HG02840 (cell line): ENCODE measurements at regions not wholly inside any gene's neighbourhood (a gene's known extent, or its start where the extent isn't known, plus 50 kb on each side); places are given as distances from the start of the nearest gene placed in this dataset.
"Not testable (repeated sequence)": the region's sequence is repeated elsewhere in the genome, so short reads cannot be mapped to it uniquely, and the experiment has no call there.

ENCODE experiments used
- ATAC-seq: cut with Tn5 transposase; IDR thresholded peaks from one replicate; pipeline ENCODE4 v1.9.1; 2021; ENCODE audit warnings: mild to moderate bottlenecking, moderate library complexity, moderate number of reproducible peaks; ENCODE audit not compliant: unreplicated experiment, low FRiP score

DNA sequence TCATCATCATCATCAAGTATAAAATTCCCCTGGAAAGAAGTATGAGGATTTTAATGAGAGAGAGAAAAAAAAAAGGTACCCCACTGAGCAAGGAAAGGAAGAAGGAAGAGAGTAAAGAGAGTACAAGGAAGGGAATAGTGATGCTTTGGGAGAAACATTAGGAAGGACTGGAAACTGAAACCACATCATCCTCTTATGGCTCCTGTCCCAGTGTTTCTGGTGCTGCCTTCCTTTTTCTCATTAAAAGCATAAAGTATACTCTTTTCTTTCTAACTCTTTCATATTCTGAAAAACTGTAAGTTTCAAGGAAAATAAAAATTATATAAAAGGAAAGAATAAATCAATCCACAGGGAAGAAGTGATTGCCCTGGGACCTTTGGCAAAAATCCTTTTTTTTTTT lies 616.4 kb upstream of the CBLB start:
- no peak for ATAC-seq

DNA sequence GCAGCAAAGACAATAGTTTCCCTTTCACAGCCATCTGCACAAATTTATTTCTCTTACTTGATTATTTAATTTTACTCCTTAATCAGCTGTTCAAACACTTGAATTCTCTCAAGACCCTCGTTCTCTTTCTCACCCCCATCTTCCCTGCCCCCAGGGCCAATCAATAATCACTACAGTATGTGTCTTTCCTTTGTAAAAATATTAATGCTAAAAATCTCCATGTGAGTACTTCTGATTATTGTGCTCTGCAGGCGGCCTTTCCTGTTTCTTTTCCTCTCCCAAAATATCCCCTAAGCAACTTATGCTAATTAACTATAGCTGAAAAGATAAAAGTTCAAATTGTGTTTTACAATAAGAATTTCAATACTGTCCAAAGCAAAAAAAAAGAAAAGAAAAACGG lies 617.0 kb upstream of the CBLB start:
- no peak for ATAC-seq

DNA sequence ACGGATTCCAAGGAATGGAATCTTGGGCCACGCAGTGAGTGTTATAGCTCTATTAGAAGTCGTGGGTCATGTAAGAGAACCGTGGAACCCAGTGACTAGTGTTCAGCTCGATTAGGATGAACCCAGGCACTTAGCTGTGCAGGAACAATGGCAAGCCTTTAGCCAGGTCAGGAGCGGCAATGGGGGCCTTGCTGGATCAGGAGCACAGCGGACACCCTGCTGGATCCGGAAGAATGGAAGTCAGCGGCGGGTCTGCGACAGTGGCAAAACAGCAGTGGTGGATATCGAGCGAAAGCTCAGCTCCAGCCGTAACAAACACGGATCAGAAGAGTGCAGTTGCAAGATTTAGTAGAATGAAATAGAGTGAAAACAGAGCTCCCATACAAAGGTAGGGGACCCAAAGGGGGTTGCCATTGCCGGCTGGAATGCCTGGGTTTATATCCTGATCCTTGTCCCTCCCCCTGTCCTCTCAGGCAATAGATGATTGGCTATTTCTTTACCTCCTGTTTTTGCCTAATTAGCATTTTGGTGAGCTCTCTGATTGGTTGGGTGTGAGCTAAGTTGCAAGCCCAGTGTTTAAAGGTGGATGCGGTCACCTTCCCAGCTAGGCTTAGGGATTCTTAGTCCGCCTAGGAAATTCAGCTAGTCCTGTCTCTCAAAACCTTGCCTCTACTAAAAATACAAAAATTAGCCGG lies 618.3 kb upstream of the CBLB start:
- ATAC-seq: not testable (repeated sequence)

- ATAC-seq: no peak
Measured at GRCh38 chr3:106488331-106488730, 619.5 kb upstream of the CBLB start.

GRCh38 chr3:106491796-106492195 lies 623.0 kb upstream of the CBLB start:
- ATAC-seq: no peak

GRCh38 chr3:106508331-106508893 lies 639.6 kb upstream of the CBLB start:
- no peak for ATAC-seq

GRCh38 chr3:106510206-106510605 lies 641.4 kb upstream of the CBLB start:
- ATAC-seq: no peak

DNA sequence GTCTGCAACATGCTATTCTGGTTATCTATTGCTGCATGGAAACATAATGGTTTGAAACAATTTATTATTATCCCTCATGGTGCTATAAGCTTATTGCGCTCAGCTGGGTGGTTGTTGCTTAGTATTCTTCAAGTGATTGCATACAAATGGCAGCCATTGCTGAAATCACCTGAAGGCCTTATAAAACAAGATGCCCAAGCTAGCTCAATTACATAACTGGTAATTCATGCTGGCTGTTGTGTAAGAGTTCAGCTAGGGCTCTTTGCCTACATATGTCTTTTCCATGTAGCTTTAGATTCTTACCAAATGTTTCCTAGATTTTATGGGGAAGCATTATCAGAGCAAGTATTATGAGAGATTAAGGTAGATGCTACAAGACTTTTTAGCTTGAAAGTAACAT lies 644.0 kb upstream of the CBLB start:
- no peak for ATAC-seq

DNA sequence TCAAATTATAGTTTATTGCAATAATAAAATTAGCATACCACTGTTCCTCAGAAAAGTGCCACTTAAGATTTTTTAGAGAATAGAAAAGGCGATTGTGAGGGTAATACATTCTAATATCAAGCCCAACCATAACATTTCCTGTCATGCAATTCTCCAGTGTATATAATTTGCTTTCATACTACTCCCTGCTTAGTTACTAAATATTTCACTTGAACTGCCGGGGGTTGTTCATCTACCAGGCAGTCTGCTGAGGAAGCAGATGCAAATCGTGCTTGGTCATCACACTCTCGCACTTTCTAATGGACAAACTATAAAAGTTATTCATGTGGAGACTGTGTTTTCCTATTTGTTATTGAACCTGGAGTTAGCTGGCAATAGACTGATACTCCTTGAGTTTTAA lies 645.6 kb upstream of the CBLB start:
- no peak for ATAC-seq

DNA sequence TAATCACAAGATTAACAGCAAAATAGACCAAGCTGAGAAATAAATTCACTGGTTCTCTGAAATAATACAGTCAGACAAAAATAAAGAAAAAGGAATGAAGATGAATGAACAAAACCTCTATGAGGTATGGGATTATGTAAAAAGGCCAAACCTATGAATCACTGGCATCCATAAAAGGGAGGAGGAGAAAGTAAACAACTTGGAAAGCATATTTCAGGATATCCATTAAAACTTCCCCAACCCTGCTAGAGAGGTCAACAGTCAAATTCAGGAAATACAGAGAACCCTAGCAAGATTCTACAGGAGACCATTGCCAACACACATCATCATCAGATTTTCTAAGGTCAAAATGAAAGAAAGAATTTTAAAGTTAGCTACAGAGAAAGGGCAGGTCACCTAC lies 649.7 kb upstream of the CBLB start:
- no peak for ATAC-seq

- no peak for ATAC-seq
Measured at GRCh38 chr3:106522397-106522796, 653.6 kb upstream of the CBLB start.

DNA sequence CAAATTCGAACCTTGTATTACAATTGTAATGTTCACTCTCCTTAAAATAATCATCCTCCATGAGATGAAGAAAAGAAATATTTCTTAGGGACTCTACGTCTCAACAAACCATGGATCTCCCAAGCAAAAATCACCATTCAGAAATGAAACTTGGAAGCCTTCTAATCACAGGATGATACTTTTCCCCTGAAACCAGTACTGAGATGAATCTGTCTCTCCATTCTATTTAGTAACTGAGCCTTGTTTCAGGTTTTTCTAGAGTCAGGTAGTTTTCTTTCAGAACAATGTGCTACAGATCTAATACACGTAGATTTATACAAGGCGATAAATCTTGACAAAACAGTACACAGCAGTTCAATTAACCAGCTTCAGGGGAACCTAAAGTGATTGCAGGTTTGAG lies 660.1 kb upstream of the CBLB start:
- no peak for ATAC-seq

- no peak for ATAC-seq
Measured at GRCh38 chr3:106529738-106530137, 660.9 kb upstream of the CBLB start.

DNA sequence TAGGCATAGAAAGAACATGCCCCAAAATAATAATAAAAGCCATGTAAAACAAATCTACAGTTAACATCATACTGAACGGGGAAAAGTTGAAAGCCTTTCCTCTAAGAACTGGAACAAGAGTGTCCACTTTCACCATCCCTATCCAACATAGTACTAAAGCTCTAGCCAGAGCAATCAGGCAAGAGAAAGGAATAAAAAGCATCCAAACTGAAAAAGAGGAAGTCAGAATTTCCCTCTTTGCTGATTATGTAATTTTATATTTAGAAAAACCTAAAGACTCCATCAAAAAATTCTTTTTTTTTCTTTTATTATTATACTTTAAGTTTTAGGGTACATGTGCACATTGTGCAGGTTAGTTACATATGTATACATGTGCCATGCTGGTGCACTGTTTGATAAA lies 661.6 kb upstream of the CBLB start:
- ATAC-seq: no peak

- ATAC-seq: not testable (repeated sequence)
Measured at GRCh38 chr3:106531771-106532329, 663.0 kb upstream of the CBLB start.

DNA sequence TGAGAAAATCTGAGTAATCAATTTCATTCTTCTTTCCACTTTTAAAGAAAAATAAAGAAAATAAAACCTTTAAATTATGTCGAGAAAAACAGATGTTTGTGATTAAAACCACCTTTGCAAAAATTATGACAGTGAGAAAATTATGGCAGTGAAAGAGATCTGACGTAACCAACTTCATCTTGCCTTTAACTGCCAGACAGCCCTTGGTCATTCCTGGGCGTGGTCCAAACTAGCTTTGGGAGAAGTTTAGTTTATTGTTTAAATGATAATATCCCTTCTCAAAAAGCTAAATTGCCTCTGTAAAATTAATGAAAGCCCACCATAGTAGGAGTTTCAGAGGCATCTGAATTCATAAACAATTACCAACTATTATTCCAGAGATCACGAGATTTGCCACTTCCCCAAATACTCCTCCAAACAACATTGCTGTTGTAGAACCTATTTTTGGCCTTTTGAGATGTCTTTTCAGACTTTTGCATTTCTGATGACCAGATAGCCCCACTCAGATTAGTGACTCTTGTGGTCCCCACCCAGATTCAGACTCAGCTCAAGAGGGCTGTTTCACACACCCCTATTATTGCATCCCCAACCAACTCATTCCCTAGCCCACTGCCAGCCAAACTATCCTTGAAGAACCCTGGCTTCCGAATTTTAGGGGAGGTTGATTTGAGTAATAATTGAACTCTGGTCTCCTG lies 664.4 kb upstream of the CBLB start:
- ATAC-seq: no peak

GRCh38 chr3:106533788-106534160 lies 665.0 kb upstream of the CBLB start:
- no peak for ATAC-seq

DNA sequence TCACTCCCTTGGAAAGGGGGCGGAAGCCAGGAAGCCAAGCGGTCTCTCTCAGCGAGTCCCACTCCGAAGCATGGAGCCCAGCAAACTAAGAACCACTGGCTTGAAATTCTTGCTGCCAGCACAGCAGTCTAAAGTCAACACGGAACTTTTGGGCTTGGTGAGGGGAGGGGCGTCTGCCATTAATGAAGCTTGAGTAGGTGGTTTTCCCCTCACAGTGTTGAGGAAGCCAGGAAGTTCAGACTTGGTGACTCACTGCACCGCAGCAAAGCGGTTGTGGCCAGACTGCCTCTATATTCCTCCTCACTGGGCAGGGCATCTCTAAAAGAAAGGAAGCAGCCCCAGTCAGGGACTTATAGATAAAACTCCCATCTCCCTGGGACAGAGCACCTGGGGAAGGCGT lies 665.4 kb upstream of the CBLB start:
- ATAC-seq: no peak

- no peak for ATAC-seq
Measured at GRCh38 chr3:106540743-106541142, 671.9 kb upstream of the CBLB start.

GRCh38 chr3:106542101-106542769 lies 673.4 kb upstream of the CBLB start:
- no peak for ATAC-seq

DNA sequence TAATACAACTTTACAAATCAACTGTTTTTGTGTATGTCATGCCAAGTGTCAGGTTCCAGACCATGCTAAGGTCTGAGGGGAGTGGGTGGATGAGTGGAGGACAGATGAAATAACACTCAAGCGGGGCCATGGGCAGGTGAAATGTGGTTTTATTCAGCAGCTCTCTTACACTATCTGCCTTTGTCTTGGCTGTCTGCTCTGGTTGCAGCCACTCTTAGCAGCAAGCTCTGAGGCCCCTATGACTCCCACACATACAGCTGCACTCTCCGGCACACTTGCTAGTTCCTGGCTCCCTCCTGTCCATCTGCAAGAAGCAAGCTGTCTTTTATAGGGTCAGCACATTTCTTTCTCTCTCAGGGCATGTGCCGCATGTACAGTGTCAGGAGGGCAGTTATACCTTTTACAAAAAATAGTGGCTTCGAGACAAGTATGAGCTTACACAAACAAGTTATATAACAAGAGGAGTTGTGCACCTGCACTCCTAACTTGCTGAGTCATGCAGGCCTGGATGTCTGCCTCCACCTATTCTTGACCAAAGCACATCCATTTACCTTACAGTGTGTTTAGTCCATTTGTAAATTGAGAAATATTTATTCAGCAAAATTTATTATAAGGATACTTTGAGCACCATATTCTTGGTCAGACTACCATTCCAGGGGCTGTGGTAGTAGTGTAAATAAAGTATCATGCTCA lies 683.7 kb upstream of the CBLB start:
- no peak for ATAC-seq
